ENCODE measurements at regions not wholly inside any gene's neighbourhood (a gene's known extent, or its start where the extent isn't known, plus 50 kb on each side); places are given as distances from the start of the nearest gene placed in this dataset.
"Not testable (repeated sequence)": the region's sequence is repeated elsewhere in the genome, so short reads cannot be mapped to it uniquely, and the experiment has no call there.

GRCh38 chrX:4091046-4091760 is 377.8 kb upstream of the PRKX start:
- peak; percentile 2 for DNase-seq (ENCODE audit: low spot score)

- DNase-seq (ENCODE audit: low spot score), result no peak
These were observed 346.4 kb upstream of the PRKX start for GRCh38 chrX:4059893-4060292.

- no peak for DNase-seq (ENCODE audit: low spot score)
These were observed 330.5 kb upstream of the PRKX start for GRCh38 chrX:4043951-4044350.

- DNase-seq (ENCODE audit: low spot score), result no peak
These were observed 322.4 kb upstream of the PRKX start for GRCh38 chrX:4035874-4036273.

GRCh38 chrX:4028151-4028550 is 314.7 kb upstream of the PRKX start:
- no peak for DNase-seq (ENCODE audit: low spot score)

- DNase-seq (ENCODE audit: low spot score), result no peak
These were observed 291.8 kb upstream of the PRKX start for GRCh38 chrX:4005281-4005680.

- DNase-seq (ENCODE audit: low spot score), result no peak
These were observed 291.4 kb upstream of the PRKX start for GRCh38 chrX:4004822-4005221.

- no peak for DNase-seq (ENCODE audit: low spot score)
These were observed 280.9 kb upstream of the PRKX start for GRCh38 chrX:3994315-3994714.

- peak; percentile 3 for DNase-seq (ENCODE audit: low spot score)
These were observed 277.1 kb upstream of the PRKX start for GRCh38 chrX:3990569-3990968.

- DNase-seq (ENCODE audit: low spot score), result not testable (repeated sequence)
These were observed 258.8 kb upstream of the PRKX start for GRCh38 chrX:3972104-3972858.

GRCh38 chrX:3968749-3969148 is 255.3 kb upstream of the PRKX start:
- DNase-seq (ENCODE audit: low spot score), result no peak

GRCh38 chrX:3963980-3964379 is 250.5 kb upstream of the PRKX start:
- DNase-seq (ENCODE audit: low spot score), result no peak

- DNase-seq (ENCODE audit: low spot score), result peak; percentile 22
These were observed 249.3 kb upstream of the PRKX start for GRCh38 chrX:3962511-3963311.

- no peak for DNase-seq (ENCODE audit: low spot score)
These were observed 247.5 kb upstream of the PRKX start for GRCh38 chrX:3960952-3961351.

- no peak for DNase-seq (ENCODE audit: low spot score)
These were observed 238.4 kb upstream of the PRKX start for GRCh38 chrX:3951859-3952258.

GRCh38 chrX:3950373-3950772 is 236.9 kb upstream of the PRKX start:
- peak; percentile 45 for DNase-seq (ENCODE audit: low spot score)

- DNase-seq (ENCODE audit: low spot score), result no peak
These were observed 230.5 kb upstream of the PRKX start for GRCh38 chrX:3943965-3944364.

GRCh38 chrX:3940000-3940610 is 226.7 kb upstream of the PRKX start:
- DNase-seq (ENCODE audit: low spot score), result peak; percentile 53

- no peak for DNase-seq (ENCODE audit: low spot score)
These were observed 225.1 kb upstream of the PRKX start for GRCh38 chrX:3938587-3938986.

- not testable (repeated sequence) for DNase-seq (ENCODE audit: low spot score)
These were observed 221.7 kb upstream of the PRKX start for GRCh38 chrX:3935196-3935595.

- not testable (repeated sequence) for DNase-seq (ENCODE audit: low spot score)
These were observed 207.1 kb upstream of the PRKX start for GRCh38 chrX:3920424-3921017.
